ACC112 (cell line): ENCODE measurements at regions not wholly inside any gene's neighbourhood (a gene's known extent, or its start where the extent isn't known, plus 50 kb on each side); places are given as distances from the start of the nearest gene placed in this dataset.

Experiments used
- H2AFZ ChIP-seq: fragments of 200-600 bp; sonication (generic); one replicate; pipeline ENCODE4 v1.6.0; 2017; ENCODE audit warnings: antibody characterized with exemption, low read length; ENCODE audit not compliant: unreplicated experiment
- H3K27ac ChIP-seq: fragments of 200-600 bp; sonication (generic); 2 replicates; pipeline ENCODE4 v1.5.1; 2014; ENCODE audit warnings: low read depth, mild to moderate bottlenecking, antibody characterized with exemption, low read length, moderate library complexity
- H3K27me3 ChIP-seq: fragments of 200-600 bp; sonication (generic); 2 replicates; pipeline ENCODE4 v1.6.1; 2014; ENCODE audit warnings: mild to moderate bottlenecking, antibody characterized with exemption, low read length, moderate library complexity, mixed read lengths; ENCODE audit not compliant: insufficient read depth
- H3K36me3 ChIP-seq: fragments of 200-600 bp; sonication (generic); 2 replicates; pipeline ENCODE4 v1.6.1; 2016; ENCODE audit warnings: mild to moderate bottlenecking, antibody characterized with exemption, low read length, moderate library complexity, mixed read lengths; ENCODE audit not compliant: insufficient read depth
- H3K4me1 ChIP-seq: fragments of 200-600 bp; sonication (generic); one replicate; pipeline ENCODE4 v1.6.1; 2016; ENCODE audit warnings: low read length, mixed read lengths; ENCODE audit not compliant: insufficient read depth, unreplicated experiment, control insufficient read depth
- H3K4me3 ChIP-seq: fragments of 200-600 bp; sonication (generic); 2 replicates; pipeline ENCODE4 v1.5.1; 2014; ENCODE audit warnings: mild to moderate bottlenecking, low read depth, low read length
- H3K79me2 ChIP-seq: fragments of 200-600 bp; sonication (generic); one replicate; pipeline ENCODE4 v1.6.0; 2016; ENCODE audit warnings: low read length; ENCODE audit not compliant: control insufficient read depth, unreplicated experiment, insufficient read depth

GRCh38 chr14:73770977-73771847 is 57.0 kb upstream of the PNMA1 start:
- Histone ChIP-seq H3K36me3 (no peaks in the 10 kb centered on the region), H3K4me3 (no peak overlapping the region), H3K4me1 (peaks cover 20% of the 10 kb centered on the region), H2AFZ (no peak overlapping the region), H3K79me2 (peaks cover 60% of the 10 kb centered on the region), H3K27ac (no peak overlapping the region), H3K27me3 (no peaks in the 10 kb centered on the region)

- no peak overlapping the region for H3K4me3 ChIP-seq
- H3K36me3 ChIP-seq: no peaks in the 10 kb centered on the region
- peaks cover 49% of the 10 kb centered on the region for H3K79me2 ChIP-seq
- peaks cover 29% of the 10 kb centered on the region for H3K4me1 ChIP-seq
- H3K27me3 ChIP-seq: no peaks in the 10 kb centered on the region
- no peak overlapping the region for H2AFZ ChIP-seq
- H3K27ac ChIP-seq: no peak overlapping the region
Observed at GRCh38 chr14:73768107-73768506, 53.9 kb upstream of the PNMA1 start.

- Histone ChIP-seq H3K4me1 (peaks cover 33% of the 10 kb centered on the region), H3K36me3 (no peaks in the 10 kb centered on the region), H3K4me3 (no peak overlapping the region), H3K79me2 (peaks cover 45% of the 10 kb centered on the region), H3K27me3 (no peaks in the 10 kb centered on the region), H2AFZ (no peak overlapping the region), H3K27ac (no peak overlapping the region)
Observed at GRCh38 chr14:73764406-73765280, 50.5 kb upstream of the PNMA1 start.
